HEK293 (cell line): ENCODE measurements at regions not wholly inside any gene's neighbourhood (a gene's known extent, or its start where the extent isn't known, plus 50 kb on each side); places are given as distances from the start of the nearest gene placed in this dataset.

Source experiments
- CTCF ChIA-PET: fragments of 350-600 bp; formaldehyde crosslinking; extraction: SDS; loops from one replicate; lab custom pipeline; 2021; ENCODE audit warnings: antibody characterized with exemption; lab: Yijun Ruan, JAX
- POLR2A ChIA-PET: fragments of 300-600 bp; formaldehyde crosslinking; extraction: SDS; loops from one replicate; lab custom pipeline; 2020; ENCODE audit warnings: antibody characterized with exemption, inconsistent platforms; lab: Yijun Ruan, JAX
- H3K27ac ChIP-seq: fragments of 200-500 bp; sonication (Bioruptor generic); 2 replicates; pipeline ENCODE4 v1.5.1; 2014; ENCODE audit warnings: low read depth, low read length, control low read depth, inconsistent platforms; ENCODE audit errors: extremely low read depth
- H3K36me3 ChIP-seq, 2 experiments: fragments of 200-500 bp in 1 of 2; sonication (Bioruptor generic) in 1 of 2; 1 replicate in 1 of 2; 2 replicates in 1 of 2; pipeline ENCODE4 v1.5.1; 2014 to 2017; ENCODE audit warnings: inconsistent platforms in 2 of 2, low read length in 2 of 2; ENCODE audit not compliant: control insufficient read depth in 2 of 2, insufficient read depth in 1 of 2
- H3K4me1 ChIP-seq: fragments of 200-500 bp; sonication (Bioruptor generic); 2 replicates; pipeline ENCODE4 v1.5.1; 2014; ENCODE audit warnings: mild to moderate bottlenecking, low read length, inconsistent platforms; ENCODE audit not compliant: control insufficient read depth, insufficient read depth
- H3K4me3 ChIP-seq: 2 replicates; pipeline ENCODE4 v1.5.1; 2011; ENCODE audit warnings: low read depth, mild to moderate bottlenecking, control low read depth, low read length, moderate library complexity
- H3K9me3 ChIP-seq: fragments of 200-500 bp; sonication (Bioruptor generic); 2 replicates; pipeline ENCODE4 v1.5.1; 2014; ENCODE audit warnings: low read depth, low read length, inconsistent platforms; ENCODE audit not compliant: control insufficient read depth, insufficient read depth
- BCL11B ChIP-seq: fragments of 450-650 bp; formaldehyde crosslinking; IDR thresholded peaks from 2 replicates; pipeline ENCODE4 v1.5.1; 2016; ENCODE audit warnings: low read depth, missing biosample characterization, missing genetic modification characterization
- GLI2 ChIP-seq: fragments of 450-650 bp; formaldehyde crosslinking; IDR thresholded peaks from 2 replicates; pipeline ENCODE4; 2017; ENCODE audit warnings: missing biosample characterization, missing genetic modification characterization, low read depth, borderline replicate concordance
- KLF17 ChIP-seq: fragments of 450-650 bp; formaldehyde crosslinking; IDR thresholded peaks from 2 replicates; pipeline ENCODE4 v1.5.1; 2016; ENCODE audit warnings: missing biosample characterization, missing genetic modification characterization
- SETDB1 ChIP-seq: IDR thresholded peaks from one replicate; pipeline ENCODE4 v1.6.1; 2017; ENCODE audit warnings: mild to moderate bottlenecking, low read length, moderate library complexity, mixed read lengths; ENCODE audit not compliant: insufficient read length
- ZBTB11 ChIP-seq: fragments of 450-650 bp; formaldehyde crosslinking; conservative IDR thresholded peaks from 2 replicates; pipeline ENCODE4 v1.5.1; 2016; ENCODE audit warnings: low read depth, missing biosample characterization, missing genetic modification characterization
- ZIC2 ChIP-seq: fragments of 450-650 bp; formaldehyde crosslinking; IDR thresholded peaks from 2 replicates; pipeline ENCODE4 v1.5.1; 2016; ENCODE audit warnings: missing biosample characterization, missing genetic modification characterization
- ZNF148 ChIP-seq: fragments of 450-650 bp; formaldehyde crosslinking; IDR thresholded peaks from 2 replicates; pipeline ENCODE4 v1.5.0; 2017; ENCODE audit warnings: missing biosample characterization, missing genetic modification characterization, borderline replicate concordance
- ZNF169 ChIP-seq: fragments of 450-650 bp; formaldehyde crosslinking; IDR thresholded peaks from 2 replicates; pipeline ENCODE4 v1.5.1; 2016; ENCODE audit warnings: missing biosample characterization, missing genetic modification characterization
- ZNF530 ChIP-seq: fragments of 450-650 bp; formaldehyde crosslinking; IDR thresholded peaks from 2 replicates; pipeline ENCODE4 v1.5.1; 2016; ENCODE audit warnings: low read depth, missing biosample characterization, missing genetic modification characterization
- ZNF624 ChIP-seq: fragments of 450-650 bp; formaldehyde crosslinking; IDR thresholded peaks from 2 replicates; pipeline ENCODE4 v1.5.1; 2017; ENCODE audit warnings: missing biosample characterization, missing genetic modification characterization
- ZNF654 ChIP-seq: fragments of 450-650 bp; formaldehyde crosslinking; IDR thresholded peaks from 2 replicates; pipeline ENCODE4 v1.5.1; 2016; ENCODE audit warnings: low read depth, missing biosample characterization, missing genetic modification characterization
- ZNF677 ChIP-seq: fragments of 450-650 bp; IDR thresholded peaks from 2 replicates; pipeline ENCODE4 v1.5.0; 2018; ENCODE audit warnings: missing biosample characterization, mild to moderate bottlenecking, missing genetic modification characterization, moderate library complexity
- ZNF692 ChIP-seq: fragments of 450-650 bp; formaldehyde crosslinking; IDR thresholded peaks from 2 replicates; pipeline ENCODE4 v1.5.1; 2016; ENCODE audit warnings: missing biosample characterization, missing genetic modification characterization
- ZNF776 ChIP-seq: fragments of 450-650 bp; formaldehyde crosslinking; IDR thresholded peaks from 2 replicates; pipeline ENCODE4 v1.5.0; 2017; ENCODE audit warnings: missing biosample characterization, missing genetic modification characterization, borderline replicate concordance
- ZNF830 ChIP-seq: fragments of 450-650 bp; IDR thresholded peaks from 2 replicates; pipeline ENCODE4 v1.5.0; 2018; ENCODE audit warnings: missing biosample characterization, missing genetic modification characterization, low read depth, mild to moderate bottlenecking, moderate library complexity
- TF ChIP-seq, protein P1 (sequence below): fragments of 450-650 bp; formaldehyde crosslinking; IDR thresholded peaks from 2 replicates; pipeline ENCODE4 v1.5.1; 2016; ENCODE audit warnings: missing biosample characterization, missing genetic modification characterization, low read depth

DNA sequence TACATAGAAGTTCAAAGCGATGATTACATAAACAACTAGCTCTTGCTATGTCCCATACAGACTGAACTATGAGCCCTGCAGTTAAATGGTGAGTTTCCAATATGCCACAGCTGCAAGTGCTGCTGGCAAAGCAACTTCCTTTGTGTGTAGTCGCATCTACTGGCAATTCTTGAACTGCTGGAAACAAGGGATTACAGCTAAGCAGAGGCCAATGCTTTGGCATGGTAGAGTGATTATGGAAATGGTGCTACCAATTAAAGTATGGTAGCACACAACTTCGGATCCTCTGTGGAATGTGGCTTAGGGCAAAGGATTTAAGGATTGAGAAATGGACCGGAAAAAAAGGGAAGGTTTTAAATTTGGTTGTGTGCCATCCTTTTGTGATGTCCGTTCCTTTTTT is 856.6 kb downstream of the MAT2B start:
- no peaks in the 10 kb centered on the region for H3K9me3 ChIP-seq
- ChIA-PET CTCF (no interaction called here), POLR2A (no interaction called here)
- H3K4me3 ChIP-seq: no peak overlapping the region
- no peaks in the 10 kb centered on the region for H3K36me3 ChIP-seq
- no peak overlapping the region for H3K27ac ChIP-seq
- no peak for TF ChIP-seq ZNF624 (tag by site-specific recombination)
- TF ChIP-seq ZNF148 (tag by site-specific recombination): no peak
- TF ChIP-seq ZNF530 (tag by site-specific recombination): no peak
- TF ChIP-seq ZNF169: no peak
- no peak for TF ChIP-seq KLF17 (tag by site-specific recombination)
- no peak for TF ChIP-seq ZNF654 (tag by site-specific recombination)
- TF ChIP-seq ZNF692 (tag by site-specific recombination): no peak
- no peak for TF ChIP-seq ZNF830 (tag by site-specific recombination)
- TF ChIP-seq ZNF776 (tag by site-specific recombination): no peak
- no peak for TF ChIP-seq ZIC2
- TF ChIP-seq, protein P1, sequence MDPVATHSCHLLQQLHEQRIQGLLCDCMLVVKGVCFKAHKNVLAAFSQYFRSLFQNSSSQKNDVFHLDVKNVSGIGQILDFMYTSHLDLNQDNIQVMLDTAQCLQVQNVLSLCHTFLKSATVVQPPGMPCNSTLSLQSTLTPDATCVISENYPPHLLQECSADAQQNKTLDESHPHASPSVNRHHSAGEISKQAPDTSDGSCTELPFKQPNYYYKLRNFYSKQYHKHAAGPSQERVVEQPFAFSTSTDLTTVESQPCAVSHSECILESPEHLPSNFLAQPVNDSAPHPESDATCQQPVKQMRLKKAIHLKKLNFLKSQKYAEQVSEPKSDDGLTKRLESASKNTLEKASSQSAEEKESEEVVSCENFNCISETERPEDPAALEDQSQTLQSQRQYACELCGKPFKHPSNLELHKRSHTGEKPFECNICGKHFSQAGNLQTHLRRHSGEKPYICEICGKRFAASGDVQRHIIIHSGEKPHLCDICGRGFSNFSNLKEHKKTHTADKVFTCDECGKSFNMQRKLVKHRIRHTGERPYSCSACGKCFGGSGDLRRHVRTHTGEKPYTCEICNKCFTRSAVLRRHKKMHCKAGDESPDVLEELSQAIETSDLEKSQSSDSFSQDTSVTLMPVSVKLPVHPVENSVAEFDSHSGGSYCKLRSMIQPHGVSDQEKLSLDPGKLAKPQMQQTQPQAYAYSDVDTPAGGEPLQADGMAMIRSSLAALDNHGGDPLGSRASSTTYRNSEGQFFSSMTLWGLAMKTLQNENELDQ (tag by site-specific recombination): no peak
- no peak for TF ChIP-seq ZNF677 (tag by site-specific recombination)
- TF ChIP-seq BCL11B (tag by site-specific recombination): no peak
- no peak for TF ChIP-seq ZBTB11 (tag by site-specific recombination)
- no peak for TF ChIP-seq SETDB1
- TF ChIP-seq GLI2 (tag by site-specific recombination): no peak
- no peaks in the 10 kb centered on the region for H3K4me1 ChIP-seq
